ENCODE measurements at regions not wholly inside any gene's neighbourhood (a gene's known extent, or its start where the extent isn't known, plus 50 kb on each side); places are given as distances from the start of the nearest gene placed in this dataset.

- Histone ChIP-seq H3K27me3 (ENCODE audit: control insufficient read depth, insufficient read depth, low read length) (no peaks in the 10 kb centered on the region), H3K9me3 (ENCODE audit: control insufficient read depth, insufficient read depth, low read depth, low read length) (no peaks in the 10 kb centered on the region), H3K4me1 (ENCODE audit: control insufficient read depth, insufficient read depth, low read length) (no peaks in the 10 kb centered on the region), H3K36me3 (ENCODE audit: control insufficient read depth, insufficient read depth, low read length) (no peaks in the 10 kb centered on the region), H3K27ac (ENCODE audit: low read length) (no peak overlapping the region), H3K4me3 (ENCODE audit: low read depth in 2 of 2, low read length in 2 of 2) (no peak overlapping the region)
- in situ Hi-C loops (cut with HindIII; ENCODE audit: low pct_unique_long_range_greater_than_20kb, low sequenced_read_pairs) (no loop called here), intact Hi-C loops (cut with micrococcal nuclease; ENCODE audit: unreplicated experiment) (no loop called here)
- no peak for TF ChIP-seq REST (IDR thresholded peaks at IDR 0.05; ENCODE audit: insufficient read depth in 1 of 2, low read depth in 2 of 2, low read length in 1 of 2)
- TF ChIP-seq POLR2AphosphoS5 (IDR thresholded peaks at IDR 0.05; ENCODE audit: low read depth, low read length): no peak
- no peak for TF ChIP-seq SIN3A (IDR thresholded peaks at IDR 0.05; ENCODE audit: borderline replicate concordance, insufficient read depth, low read depth, low read length)
- no peak for TF ChIP-seq CTCF (IDR thresholded peaks at IDR 0.05)
- no peak for TF ChIP-seq TCF7L2 (IDR thresholded peaks at IDR 0.05; ENCODE audit: low read depth, low read length)
- ChIA-PET CTCF (no interaction called here), POLR2A (no interaction called here)
- ATAC-seq (no peak), DNase-seq (ENCODE audit: low read depth, low spot score) (no peak)
- BruUV-seq (replicated peaks): no TSS peak
These were observed 176.4 kb upstream of the TRPC4 start for GRCh38 chr13:38046049-38046376.

- TF ChIP-seq CTCF (IDR thresholded peaks at IDR 0.05) (peak; percentile 13; the same call in 1 of the 2 replicates), POLR2AphosphoS5 (IDR thresholded peaks at IDR 0.05; ENCODE audit: low read depth, low read length) (no peak)
- no peaks in the 10 kb centered on the region for H3K4me1 ChIP-seq (ENCODE audit: control insufficient read depth, insufficient read depth, low read length)
- H3K27me3 ChIP-seq (ENCODE audit: control insufficient read depth, insufficient read depth, low read length): no peaks in the 10 kb centered on the region
- no TSS peak for BruUV-seq (replicated peaks)
- H3K36me3 ChIP-seq (ENCODE audit: control insufficient read depth, insufficient read depth, low read length): no peaks in the 10 kb centered on the region
- no peaks in the 10 kb centered on the region for H3K9me3 ChIP-seq (ENCODE audit: control insufficient read depth, insufficient read depth, low read depth, low read length)
- intact Hi-C loops (cut with micrococcal nuclease; ENCODE audit: unreplicated experiment): no loop called here
- in situ Hi-C loops (cut with HindIII; ENCODE audit: low pct_unique_long_range_greater_than_20kb, low sequenced_read_pairs): no loop called here
- ChIA-PET POLR2A (no interaction called here), CTCF (no interaction called here)
- DNase-seq (ENCODE audit: low read depth, low spot score) (no peak), ATAC-seq (no peak)
- no peak overlapping the region for H3K27ac ChIP-seq (ENCODE audit: low read length)
- H3K4me3 ChIP-seq (ENCODE audit: low read depth in 2 of 2, low read length in 2 of 2): no peak overlapping the region
These were observed 175.9 kb upstream of the TRPC4 start for GRCh38 chr13:38045278-38046048.
